ENCODE measurements at regions not wholly inside any gene's neighbourhood (a gene's known extent, or its start where the extent isn't known, plus 50 kb on each side); places are given as distances from the start of the nearest gene placed in this dataset.
"Not testable (repeated sequence)": the region's sequence is repeated elsewhere in the genome, so short reads cannot be mapped to it uniquely, and the experiment has no call there.

DNA sequence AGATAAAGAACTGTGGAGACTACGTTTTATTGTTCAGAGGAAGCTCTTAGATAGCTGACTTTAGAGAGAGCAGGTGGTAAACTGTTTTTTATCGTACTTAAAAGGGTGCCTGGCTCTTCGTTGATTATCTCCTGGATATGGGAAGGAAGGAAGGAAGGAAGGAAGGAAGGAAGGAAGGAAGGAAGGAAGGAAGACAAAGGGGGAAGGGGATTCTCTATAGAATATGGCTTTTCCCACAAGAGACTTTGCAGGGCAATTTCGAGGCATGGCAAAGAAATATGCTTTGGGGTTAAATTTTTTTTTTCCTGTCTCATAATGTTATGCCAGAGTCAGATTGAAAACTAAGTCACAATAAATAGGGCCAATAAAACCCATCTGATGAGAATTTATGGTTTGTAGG is 271.9 kb upstream of the POU1F1 start:
- TF ChIP-seq, protein P1, sequence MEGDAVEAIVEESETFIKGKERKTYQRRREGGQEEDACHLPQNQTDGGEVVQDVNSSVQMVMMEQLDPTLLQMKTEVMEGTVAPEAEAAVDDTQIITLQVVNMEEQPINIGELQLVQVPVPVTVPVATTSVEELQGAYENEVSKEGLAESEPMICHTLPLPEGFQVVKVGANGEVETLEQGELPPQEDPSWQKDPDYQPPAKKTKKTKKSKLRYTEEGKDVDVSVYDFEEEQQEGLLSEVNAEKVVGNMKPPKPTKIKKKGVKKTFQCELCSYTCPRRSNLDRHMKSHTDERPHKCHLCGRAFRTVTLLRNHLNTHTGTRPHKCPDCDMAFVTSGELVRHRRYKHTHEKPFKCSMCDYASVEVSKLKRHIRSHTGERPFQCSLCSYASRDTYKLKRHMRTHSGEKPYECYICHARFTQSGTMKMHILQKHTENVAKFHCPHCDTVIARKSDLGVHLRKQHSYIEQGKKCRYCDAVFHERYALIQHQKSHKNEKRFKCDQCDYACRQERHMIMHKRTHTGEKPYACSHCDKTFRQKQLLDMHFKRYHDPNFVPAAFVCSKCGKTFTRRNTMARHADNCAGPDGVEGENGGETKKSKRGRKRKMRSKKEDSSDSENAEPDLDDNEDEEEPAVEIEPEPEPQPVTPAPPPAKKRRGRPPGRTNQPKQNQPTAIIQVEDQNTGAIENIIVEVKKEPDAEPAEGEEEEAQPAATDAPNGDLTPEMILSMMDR (IDR thresholded peaks at IDR 0.05; ENCODE audit: low read depth, low read length): no peak
- H3K4me3 ChIP-seq (ENCODE audit: low read depth, low read length): no peak overlapping the region
- in situ Hi-C loops (cut with HindIII; ENCODE audit: low sequenced_read_pairs): no loop called here
- DNase-seq (ENCODE audit: low read depth, low spot score): no peak

DNA sequence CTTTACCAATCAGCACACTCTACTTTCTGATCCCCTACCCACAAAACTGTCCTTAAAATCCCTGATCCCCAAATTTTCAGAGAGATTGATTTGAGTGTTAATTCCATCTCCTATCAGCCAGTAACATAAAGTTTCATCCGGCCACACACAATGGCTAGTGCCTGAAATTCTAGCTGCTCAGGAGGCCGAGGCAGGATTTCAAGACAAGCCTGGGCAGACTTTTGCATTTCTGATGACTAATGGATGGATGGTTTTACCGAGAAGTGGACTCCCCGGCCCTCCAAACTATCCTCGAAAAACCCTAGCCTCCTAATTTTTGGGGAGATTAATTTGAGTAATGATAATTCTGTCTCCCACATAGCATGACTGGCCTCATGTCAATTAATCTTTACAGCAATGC is 269.8 kb upstream of the POU1F1 start:
- DNase-seq (ENCODE audit: low read depth, low spot score): no peak
- in situ Hi-C loops (cut with HindIII; ENCODE audit: low sequenced_read_pairs): no loop called here
- TF ChIP-seq, protein P1 (IDR thresholded peaks at IDR 0.05; ENCODE audit: low read depth, low read length): no peak
- H3K4me3 ChIP-seq (ENCODE audit: low read depth, low read length): no peak overlapping the region

DNA sequence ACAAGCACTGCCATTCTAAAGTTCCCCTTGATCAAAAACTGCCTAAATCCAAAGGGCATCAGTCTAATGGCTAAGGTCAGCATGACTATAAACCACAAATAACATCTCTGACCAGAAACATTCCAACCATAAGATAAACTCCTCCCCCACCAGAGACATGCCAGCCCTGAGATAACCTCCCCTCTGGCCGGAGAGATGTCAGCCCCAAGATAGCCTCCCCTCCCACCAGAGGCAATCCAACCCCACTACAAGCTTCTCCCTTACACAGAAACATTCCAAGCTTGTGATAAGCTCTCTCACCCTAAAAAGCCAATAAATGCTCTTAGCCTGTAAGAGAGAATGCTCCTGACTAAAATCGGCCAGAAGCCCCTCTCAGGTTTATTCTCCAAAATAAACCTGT is 267.0 kb upstream of the POU1F1 start:
- DNase-seq (ENCODE audit: low read depth, low spot score); H3K4me3 ChIP-seq (ENCODE audit: low read depth, low read length); in situ Hi-C loops (cut with HindIII; ENCODE audit: low sequenced_read_pairs): not testable (repeated sequence)

DNA sequence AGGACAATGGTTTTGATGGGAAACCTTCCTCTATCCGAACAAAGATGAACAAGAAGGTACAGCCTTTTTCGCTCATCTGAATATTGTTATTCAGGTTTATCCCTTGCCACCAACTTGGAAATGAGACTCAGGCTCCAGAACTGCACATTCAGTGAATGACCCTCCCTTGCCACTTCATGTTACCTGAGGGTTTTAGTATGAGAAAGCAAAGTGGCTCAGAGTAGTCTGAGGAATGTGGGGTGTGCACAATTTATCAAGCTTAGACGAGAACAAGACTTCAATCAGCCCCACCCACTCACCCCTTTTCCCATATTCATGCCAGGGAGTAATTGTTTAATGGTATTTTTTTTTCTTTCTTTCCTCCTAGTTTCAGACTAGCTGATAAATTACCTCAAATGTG is 265.3 kb upstream of the POU1F1 start:
- no peak overlapping the region for H3K4me3 ChIP-seq (ENCODE audit: low read depth, low read length)
- TF ChIP-seq, protein P1 (IDR thresholded peaks at IDR 0.05; ENCODE audit: low read depth, low read length): no peak
- no peak for DNase-seq (ENCODE audit: low read depth, low spot score)
- in situ Hi-C loops (cut with HindIII; ENCODE audit: low sequenced_read_pairs): no loop called here

DNA sequence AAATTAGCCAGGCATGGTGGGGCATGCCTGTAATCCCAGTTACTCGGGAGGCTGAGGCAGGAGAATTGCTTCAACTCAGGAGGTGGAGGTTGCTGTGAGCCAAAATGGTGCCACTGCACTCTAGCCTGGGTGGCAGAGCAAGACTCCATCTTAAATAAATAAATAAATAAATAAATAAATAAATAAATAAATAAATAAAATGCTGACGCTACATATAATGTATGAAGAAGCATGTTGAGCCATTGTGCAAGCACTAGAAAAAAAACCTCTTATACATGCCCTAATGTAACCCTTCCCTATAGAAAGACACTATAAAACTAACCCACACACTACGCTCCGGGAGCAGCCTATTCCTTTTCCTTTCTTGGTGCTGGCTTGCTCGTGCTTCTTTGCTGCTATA is 262.3 kb upstream of the POU1F1 start:
- in situ Hi-C loops (cut with HindIII; ENCODE audit: low sequenced_read_pairs); DNase-seq (ENCODE audit: low read depth, low spot score); H3K4me3 ChIP-seq (ENCODE audit: low read depth, low read length): not testable (repeated sequence)

DNA sequence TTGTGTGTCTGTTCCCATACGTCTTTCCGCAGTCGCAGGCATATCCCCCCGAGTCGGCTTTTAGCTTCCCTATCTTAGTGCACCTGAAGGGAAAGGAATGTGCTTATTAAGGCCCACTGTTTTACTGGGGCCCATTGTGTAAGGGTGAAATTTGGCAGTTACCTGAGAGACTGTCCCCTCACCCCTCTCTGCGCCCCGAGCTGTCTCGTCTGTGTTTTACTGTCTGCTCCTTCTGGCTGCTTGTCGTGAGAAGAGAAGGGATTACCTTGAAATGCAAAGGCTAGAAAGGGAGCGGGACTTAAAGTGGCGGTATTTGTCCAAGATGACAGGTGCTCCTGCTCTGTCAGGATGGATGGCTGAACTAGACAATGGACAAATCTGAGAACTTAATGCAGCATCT is 233.0 kb upstream of the POU1F1 start:
- in situ Hi-C loops (cut with HindIII; ENCODE audit: low sequenced_read_pairs): no loop called here
- TF ChIP-seq, protein P1 (IDR thresholded peaks at IDR 0.05; ENCODE audit: low read depth, low read length): no peak
- H3K4me3 ChIP-seq (ENCODE audit: low read depth, low read length): no peak overlapping the region
- DNase-seq (ENCODE audit: low read depth, low spot score): no peak

DNA sequence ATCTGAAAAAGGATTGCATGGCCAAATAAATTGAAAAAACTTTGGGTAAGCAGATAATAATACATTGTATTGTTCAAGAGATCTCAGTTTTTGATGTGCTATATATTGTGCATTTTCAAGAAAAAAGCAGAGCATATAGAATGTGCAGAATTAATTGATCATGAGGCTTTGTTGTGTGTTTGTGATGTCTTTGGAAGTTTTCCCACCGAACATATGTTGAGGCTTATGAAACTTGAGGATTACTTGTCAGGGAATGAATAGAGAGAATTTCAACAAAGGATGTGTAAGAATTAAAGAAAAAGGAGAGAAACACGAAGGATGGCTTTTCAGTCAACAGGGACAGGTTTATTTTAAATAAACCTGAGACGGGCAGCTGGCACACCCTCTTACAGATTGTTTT is 232.5 kb upstream of the POU1F1 start:
- in situ Hi-C loops (cut with HindIII; ENCODE audit: low sequenced_read_pairs): no loop called here
- no peak for DNase-seq (ENCODE audit: low read depth, low spot score)
- TF ChIP-seq, protein P1 (IDR thresholded peaks at IDR 0.05; ENCODE audit: low read depth, low read length): no peak
- no peak overlapping the region for H3K4me3 ChIP-seq (ENCODE audit: low read depth, low read length)

DNA sequence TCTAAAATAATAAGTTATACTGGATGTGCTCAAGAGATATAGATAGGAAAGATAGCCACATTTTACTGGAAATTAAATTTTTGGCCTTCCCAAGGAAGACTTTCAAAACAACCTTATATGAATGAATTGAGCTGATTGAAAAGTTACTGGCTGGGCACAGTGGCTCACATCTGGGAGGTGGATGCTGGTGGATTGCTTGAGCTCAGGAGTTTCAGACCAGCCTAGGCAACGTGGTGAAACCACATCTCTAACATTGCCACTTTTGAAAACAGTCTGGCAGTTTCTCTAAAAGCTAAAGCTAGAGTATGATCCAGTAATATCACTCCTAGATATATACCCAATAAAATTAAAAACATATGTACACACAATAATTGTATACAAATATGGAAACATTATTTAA is 231.4 kb upstream of the POU1F1 start:
- H3K4me3 ChIP-seq (ENCODE audit: low read depth, low read length): no peak overlapping the region
- TF ChIP-seq, protein P1 (IDR thresholded peaks at IDR 0.05; ENCODE audit: low read depth, low read length): no peak
- in situ Hi-C loops (cut with HindIII; ENCODE audit: low sequenced_read_pairs): no loop called here

More for the DNA sequence above, 231.4 kb upstream of the POU1F1 start:
- no peak for DNase-seq (ENCODE audit: low read depth, low spot score)

Data from astrocyte of the spinal cord (primary cell).